ENCODE measurements at regions not wholly inside any gene's neighbourhood (a gene's known extent, or its start where the extent isn't known, plus 50 kb on each side); places are given as distances from the start of the nearest gene placed in this dataset.

DNA sequence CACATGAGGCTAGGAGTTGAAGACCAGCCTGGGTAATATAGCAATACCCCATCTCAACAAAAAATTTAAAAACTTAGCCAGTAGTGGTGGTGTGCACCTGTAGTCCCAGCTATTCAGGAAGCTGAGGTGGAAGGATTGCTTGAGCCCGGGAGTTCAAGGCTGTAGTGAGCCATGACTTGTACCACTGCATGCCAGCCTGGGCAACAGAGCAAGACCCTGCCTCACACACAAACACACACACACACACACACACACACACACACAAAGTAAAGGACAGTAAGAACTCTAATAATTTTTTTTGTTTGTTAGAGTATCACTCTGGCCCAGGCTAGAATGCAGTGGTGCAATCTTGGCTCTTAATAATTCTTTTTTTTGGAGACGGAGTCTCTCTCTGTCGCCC is 138.0 kb upstream of the SOD1 start:
- H3K4me1 Mint-ChIP-seq: peaks cover 39% of the 10 kb centered on the region
- POLR2A ChIA-PET: interaction anchor here (0.6 kb wide), 1 partner anchor 123 kb away, joined by 3 read pairs; no protein-coding TSS in a partner anchor
- CTCF ChIA-PET: interaction anchor here (0.6 to 1.6 kb wide), 3 partner anchors 16 to 59 kb away, joined by 3 to 4 read pairs (median 4); no protein-coding TSS in a partner anchor
- H3K9me3 Mint-ChIP-seq: no peaks in the 10 kb centered on the region
- no peaks in the 10 kb centered on the region for H3K27me3 Mint-ChIP-seq (ENCODE audit: low read depth)
- H3K4me3 Mint-ChIP-seq: no peak overlapping the region
- no peak for DNase-seq (ENCODE audit: low spot score)
- no peak overlapping the region for H3K27ac Mint-ChIP-seq
- ATAC-seq: no peak
- TF ChIP-seq ZNF423 (CRISPR knock-in tag; IDR thresholded peaks at IDR 0.05): no peak
- TF ChIP-seq RELA (CRISPR knock-in tag; IDR thresholded peaks at IDR 0.05; ENCODE audit: borderline replicate concordance): no peak
- TF ChIP-seq ZNF121 (CRISPR knock-in tag; IDR thresholded peaks at IDR 0.05): peak; percentile 84
- no peaks in the 10 kb centered on the region for H3K36me3 Mint-ChIP-seq

DNA sequence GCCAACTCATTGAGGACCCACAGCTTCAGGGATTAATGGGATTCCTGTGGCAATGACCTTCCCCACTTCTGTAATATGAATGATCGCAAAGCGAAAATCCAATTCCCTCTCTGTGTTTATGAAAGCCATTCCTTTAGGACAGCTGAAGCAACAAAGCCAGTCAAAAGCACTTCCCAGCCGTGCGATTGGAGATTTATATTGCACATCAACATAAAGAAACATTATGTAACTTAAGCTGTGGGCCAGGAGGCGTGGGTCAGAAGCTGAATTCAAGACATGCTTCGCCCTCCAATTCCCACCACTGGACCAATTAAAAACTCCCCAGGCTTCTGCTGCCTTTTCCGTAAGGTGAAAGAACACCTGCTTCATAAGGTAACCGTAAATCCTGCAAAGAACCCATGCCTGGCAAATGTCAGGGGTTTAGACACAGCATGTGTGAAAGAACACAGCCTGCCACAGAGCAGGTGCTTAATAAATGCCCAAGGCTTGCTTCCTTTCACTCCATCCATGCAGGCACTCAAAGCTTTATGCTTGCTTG is 138.9 kb upstream of the SOD1 start:
- CTCF ChIA-PET: interaction anchor here (1.0 to 1.6 kb wide), 2 partner anchors 15 to 60 kb away, joined by 4 read pairs; no protein-coding TSS in a partner anchor
- POLR2A ChIA-PET: interaction anchor here (0.6 kb wide), 2 partner anchors 122 to 280 kb away, joined by 3 read pairs; no protein-coding TSS in a partner anchor
- Mint-ChIP-seq H3K27me3 (ENCODE audit: low read depth) (no peaks in the 10 kb centered on the region), H3K4me1 (peaks cover 32% of the 10 kb centered on the region), H3K36me3 (no peaks in the 10 kb centered on the region), H3K27ac (no peak overlapping the region), H3K9me3 (no peaks in the 10 kb centered on the region), H3K4me3 (no peak overlapping the region)
- ATAC-seq (no peak), DNase-seq (ENCODE audit: low spot score) (no peak)
- TF ChIP-seq TCF7 (CRISPR knock-in tag; IDR thresholded peaks at IDR 0.05; ENCODE audit: low read depth) (no peak), NR1H2 (CRISPR knock-in tag; IDR thresholded peaks at IDR 0.05) (no peak), FOXJ3 (CRISPR knock-in tag; IDR thresholded peaks at IDR 0.05; ENCODE audit: borderline replicate concordance) (no peak), FOXP1 (CRISPR knock-in tag; IDR thresholded peaks at IDR 0.05; ENCODE audit: borderline replicate concordance) (no peak), ELF4 (CRISPR knock-in tag; IDR thresholded peaks at IDR 0.05; ENCODE audit: low read depth) (no peak), CBFB (CRISPR knock-in tag; IDR thresholded peaks at IDR 0.05; ENCODE audit: low read depth) (no peak)
- TF ChIP-seq, protein P1, sequence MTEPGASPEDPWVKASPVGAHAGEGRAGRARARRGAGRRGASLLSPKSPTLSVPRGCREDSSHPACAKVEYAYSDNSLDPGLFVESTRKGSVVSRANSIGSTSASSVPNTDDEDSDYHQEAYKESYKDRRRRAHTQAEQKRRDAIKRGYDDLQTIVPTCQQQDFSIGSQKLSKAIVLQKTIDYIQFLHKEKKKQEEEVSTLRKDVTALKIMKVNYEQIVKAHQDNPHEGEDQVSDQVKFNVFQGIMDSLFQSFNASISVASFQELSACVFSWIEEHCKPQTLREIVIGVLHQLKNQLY (CRISPR knock-in tag; IDR thresholded peaks at IDR 0.05): no peak
- TF ChIP-seq, protein P2, sequence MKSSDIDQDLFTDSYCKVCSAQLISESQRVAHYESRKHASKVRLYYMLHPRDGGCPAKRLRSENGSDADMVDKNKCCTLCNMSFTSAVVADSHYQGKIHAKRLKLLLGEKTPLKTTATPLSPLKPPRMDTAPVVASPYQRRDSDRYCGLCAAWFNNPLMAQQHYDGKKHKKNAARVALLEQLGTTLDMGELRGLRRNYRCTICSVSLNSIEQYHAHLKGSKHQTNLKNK (CRISPR knock-in tag; IDR thresholded peaks at IDR 0.05): no peak
- TF ChIP-seq, protein P3, sequence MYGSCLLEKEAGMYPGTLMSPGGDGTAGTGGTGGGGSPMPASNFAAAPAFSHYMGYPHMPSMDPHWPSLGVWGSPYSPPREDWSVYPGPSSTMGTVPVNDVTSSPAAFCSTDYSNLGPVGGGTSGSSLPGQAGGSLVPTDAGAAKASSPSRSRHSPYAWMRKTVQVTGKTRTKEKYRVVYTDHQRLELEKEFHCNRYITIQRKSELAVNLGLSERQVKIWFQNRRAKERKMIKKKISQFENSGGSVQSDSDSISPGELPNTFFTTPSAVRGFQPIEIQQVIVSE (CRISPR knock-in tag; IDR thresholded peaks at IDR 0.05; ENCODE audit: borderline replicate concordance): no peak
- TF ChIP-seq, protein P4, sequence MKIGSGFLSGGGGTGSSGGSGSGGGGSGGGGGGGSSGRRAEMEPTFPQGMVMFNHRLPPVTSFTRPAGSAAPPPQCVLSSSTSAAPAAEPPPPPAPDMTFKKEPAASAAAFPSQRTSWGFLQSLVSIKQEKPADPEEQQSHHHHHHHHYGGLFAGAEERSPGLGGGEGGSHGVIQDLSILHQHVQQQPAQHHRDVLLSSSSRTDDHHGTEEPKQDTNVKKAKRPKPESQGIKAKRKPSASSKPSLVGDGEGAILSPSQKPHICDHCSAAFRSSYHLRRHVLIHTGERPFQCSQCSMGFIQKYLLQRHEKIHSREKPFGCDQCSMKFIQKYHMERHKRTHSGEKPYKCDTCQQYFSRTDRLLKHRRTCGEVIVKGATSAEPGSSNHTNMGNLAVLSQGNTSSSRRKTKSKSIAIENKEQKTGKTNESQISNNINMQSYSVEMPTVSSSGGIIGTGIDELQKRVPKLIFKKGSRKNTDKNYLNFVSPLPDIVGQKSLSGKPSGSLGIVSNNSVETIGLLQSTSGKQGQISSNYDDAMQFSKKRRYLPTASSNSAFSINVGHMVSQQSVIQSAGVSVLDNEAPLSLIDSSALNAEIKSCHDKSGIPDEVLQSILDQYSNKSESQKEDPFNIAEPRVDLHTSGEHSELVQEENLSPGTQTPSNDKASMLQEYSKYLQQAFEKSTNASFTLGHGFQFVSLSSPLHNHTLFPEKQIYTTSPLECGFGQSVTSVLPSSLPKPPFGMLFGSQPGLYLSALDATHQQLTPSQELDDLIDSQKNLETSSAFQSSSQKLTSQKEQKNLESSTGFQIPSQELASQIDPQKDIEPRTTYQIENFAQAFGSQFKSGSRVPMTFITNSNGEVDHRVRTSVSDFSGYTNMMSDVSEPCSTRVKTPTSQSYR (CRISPR knock-in tag; IDR thresholded peaks at IDR 0.05): no peak
- TF ChIP-seq, protein P5, sequence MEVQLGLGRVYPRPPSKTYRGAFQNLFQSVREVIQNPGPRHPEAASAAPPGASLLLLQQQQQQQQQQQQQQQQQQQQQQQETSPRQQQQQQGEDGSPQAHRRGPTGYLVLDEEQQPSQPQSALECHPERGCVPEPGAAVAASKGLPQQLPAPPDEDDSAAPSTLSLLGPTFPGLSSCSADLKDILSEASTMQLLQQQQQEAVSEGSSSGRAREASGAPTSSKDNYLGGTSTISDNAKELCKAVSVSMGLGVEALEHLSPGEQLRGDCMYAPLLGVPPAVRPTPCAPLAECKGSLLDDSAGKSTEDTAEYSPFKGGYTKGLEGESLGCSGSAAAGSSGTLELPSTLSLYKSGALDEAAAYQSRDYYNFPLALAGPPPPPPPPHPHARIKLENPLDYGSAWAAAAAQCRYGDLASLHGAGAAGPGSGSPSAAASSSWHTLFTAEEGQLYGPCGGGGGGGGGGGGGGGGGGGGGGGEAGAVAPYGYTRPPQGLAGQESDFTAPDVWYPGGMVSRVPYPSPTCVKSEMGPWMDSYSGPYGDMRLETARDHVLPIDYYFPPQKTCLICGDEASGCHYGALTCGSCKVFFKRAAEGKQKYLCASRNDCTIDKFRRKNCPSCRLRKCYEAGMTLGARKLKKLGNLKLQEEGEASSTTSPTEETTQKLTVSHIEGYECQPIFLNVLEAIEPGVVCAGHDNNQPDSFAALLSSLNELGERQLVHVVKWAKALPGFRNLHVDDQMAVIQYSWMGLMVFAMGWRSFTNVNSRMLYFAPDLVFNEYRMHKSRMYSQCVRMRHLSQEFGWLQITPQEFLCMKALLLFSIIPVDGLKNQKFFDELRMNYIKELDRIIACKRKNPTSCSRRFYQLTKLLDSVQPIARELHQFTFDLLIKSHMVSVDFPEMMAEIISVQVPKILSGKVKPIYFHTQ (CRISPR knock-in tag; IDR thresholded peaks at IDR 0.05): no peak
- TF ChIP-seq, protein P6, sequence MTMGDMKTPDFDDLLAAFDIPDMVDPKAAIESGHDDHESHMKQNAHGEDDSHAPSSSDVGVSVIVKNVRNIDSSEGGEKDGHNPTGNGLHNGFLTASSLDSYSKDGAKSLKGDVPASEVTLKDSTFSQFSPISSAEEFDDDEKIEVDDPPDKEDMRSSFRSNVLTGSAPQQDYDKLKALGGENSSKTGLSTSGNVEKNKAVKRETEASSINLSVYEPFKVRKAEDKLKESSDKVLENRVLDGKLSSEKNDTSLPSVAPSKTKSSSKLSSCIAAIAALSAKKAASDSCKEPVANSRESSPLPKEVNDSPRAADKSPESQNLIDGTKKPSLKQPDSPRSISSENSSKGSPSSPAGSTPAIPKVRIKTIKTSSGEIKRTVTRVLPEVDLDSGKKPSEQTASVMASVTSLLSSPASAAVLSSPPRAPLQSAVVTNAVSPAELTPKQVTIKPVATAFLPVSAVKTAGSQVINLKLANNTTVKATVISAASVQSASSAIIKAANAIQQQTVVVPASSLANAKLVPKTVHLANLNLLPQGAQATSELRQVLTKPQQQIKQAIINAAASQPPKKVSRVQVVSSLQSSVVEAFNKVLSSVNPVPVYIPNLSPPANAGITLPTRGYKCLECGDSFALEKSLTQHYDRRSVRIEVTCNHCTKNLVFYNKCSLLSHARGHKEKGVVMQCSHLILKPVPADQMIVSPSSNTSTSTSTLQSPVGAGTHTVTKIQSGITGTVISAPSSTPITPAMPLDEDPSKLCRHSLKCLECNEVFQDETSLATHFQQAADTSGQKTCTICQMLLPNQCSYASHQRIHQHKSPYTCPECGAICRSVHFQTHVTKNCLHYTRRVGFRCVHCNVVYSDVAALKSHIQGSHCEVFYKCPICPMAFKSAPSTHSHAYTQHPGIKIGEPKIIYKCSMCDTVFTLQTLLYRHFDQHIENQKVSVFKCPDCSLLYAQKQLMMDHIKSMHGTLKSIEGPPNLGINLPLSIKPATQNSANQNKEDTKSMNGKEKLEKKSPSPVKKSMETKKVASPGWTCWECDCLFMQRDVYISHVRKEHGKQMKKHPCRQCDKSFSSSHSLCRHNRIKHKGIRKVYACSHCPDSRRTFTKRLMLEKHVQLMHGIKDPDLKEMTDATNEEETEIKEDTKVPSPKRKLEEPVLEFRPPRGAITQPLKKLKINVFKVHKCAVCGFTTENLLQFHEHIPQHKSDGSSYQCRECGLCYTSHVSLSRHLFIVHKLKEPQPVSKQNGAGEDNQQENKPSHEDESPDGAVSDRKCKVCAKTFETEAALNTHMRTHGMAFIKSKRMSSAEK (CRISPR knock-in tag; IDR thresholded peaks at IDR 0.05; ENCODE audit: borderline replicate concordance): no peak
- TF ChIP-seq, protein P7, sequence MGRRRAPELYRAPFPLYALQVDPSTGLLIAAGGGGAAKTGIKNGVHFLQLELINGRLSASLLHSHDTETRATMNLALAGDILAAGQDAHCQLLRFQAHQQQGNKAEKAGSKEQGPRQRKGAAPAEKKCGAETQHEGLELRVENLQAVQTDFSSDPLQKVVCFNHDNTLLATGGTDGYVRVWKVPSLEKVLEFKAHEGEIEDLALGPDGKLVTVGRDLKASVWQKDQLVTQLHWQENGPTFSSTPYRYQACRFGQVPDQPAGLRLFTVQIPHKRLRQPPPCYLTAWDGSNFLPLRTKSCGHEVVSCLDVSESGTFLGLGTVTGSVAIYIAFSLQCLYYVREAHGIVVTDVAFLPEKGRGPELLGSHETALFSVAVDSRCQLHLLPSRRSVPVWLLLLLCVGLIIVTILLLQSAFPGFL (CRISPR knock-in tag; IDR thresholded peaks at IDR 0.05; ENCODE audit: borderline replicate concordance): no peak
- TF ChIP-seq, protein P8, sequence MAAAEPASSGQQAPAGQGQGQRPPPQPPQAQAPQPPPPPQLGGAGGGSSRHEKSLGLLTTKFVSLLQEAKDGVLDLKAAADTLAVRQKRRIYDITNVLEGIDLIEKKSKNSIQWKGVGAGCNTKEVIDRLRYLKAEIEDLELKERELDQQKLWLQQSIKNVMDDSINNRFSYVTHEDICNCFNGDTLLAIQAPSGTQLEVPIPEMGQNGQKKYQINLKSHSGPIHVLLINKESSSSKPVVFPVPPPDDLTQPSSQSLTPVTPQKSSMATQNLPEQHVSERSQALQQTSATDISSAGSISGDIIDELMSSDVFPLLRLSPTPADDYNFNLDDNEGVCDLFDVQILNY (CRISPR knock-in tag; IDR thresholded peaks at IDR 0.05): no peak

All from WTC11 (cell line).